Psoas muscle (tissue), 7 donors: ENCODE measurements at regions not wholly inside any gene's neighbourhood (a gene's known extent, or its start where the extent isn't known, plus 50 kb on each side); places are given as distances from the start of the nearest gene placed in this dataset.

ENCODE experiments used
- ATAC-seq, 4 donors: fragments of 200-7000 bp; cut with Tn5 transposase; one replicate each; pipeline ENCODE4 v1.9.1; 2020; ENCODE audit warnings: moderate library complexity in 3 of 4, mild to moderate bottlenecking in 2 of 4
- DNase-seq, 2 donors: peaks; one replicate each; pipeline ENCODE4 v3.0.0-alpha.2; 2020
- H3K27ac ChIP-seq: fragments of 200-600 bp; one replicate; pipeline ENCODE4 v1.8.0; 2022
- H3K27me3 ChIP-seq, 3 donors: fragments of 200-600 bp in 1 of 3; one replicate each; pipeline versions ENCODE4 v1.6.1 to v1.8.0; 2013 to 2022; ENCODE audit warnings: low read length in 2 of 3, mild to moderate bottlenecking in 2 of 3, moderate library complexity in 1 of 3; ENCODE audit not compliant: insufficient read depth in 3 of 3
- H3K36me3 ChIP-seq, 2 donors: fragments of 200-600 bp in 1 of 2; one replicate each; pipeline versions ENCODE4 v1.6.1 to v1.8.0; 2013 to 2022; ENCODE audit warnings: low read depth in 1 of 2, mild to moderate bottlenecking in 1 of 2, moderate library complexity in 1 of 2; ENCODE audit not compliant: insufficient read depth in 1 of 2
- H3K4me1 ChIP-seq: fragments of 200-600 bp; one replicate; pipeline ENCODE4 v1.8.0; 2022
- H3K4me3 ChIP-seq: fragments of 200-600 bp; one replicate; pipeline ENCODE4 v1.8.0; 2022; ENCODE audit warnings: mild to moderate bottlenecking
- H3K9me3 ChIP-seq: fragments of 200-600 bp; one replicate; pipeline ENCODE4 v1.8.0; 2022
- CTCF ChIP-seq: fragments of 200-600 bp; IDR thresholded peaks from one replicate; pipeline ENCODE4 v1.8.0; 2022; ENCODE audit warnings: antibody characterized with exemption
- WGBS, 3 donors: extraction: QIAGEN DNeasy Blood & Tissue Kit; methylation state at CpG; one replicate each; pipeline versions ENCODE4 v1.1.6 to v1.1.7; 2013; 5-methylcytosine and 5-hydroxymethylcytosine counted together
- intact Hi-C, 2 donors: fragments of 100-400 bp; cut with DNase I; formaldehyde crosslinking; loops; one replicate each; pipeline versions ENCODE4 v1.11.0 to v1.14.2; 2022
- donor health status: healthy with polysubstance abuse.
- donor health status: DM: no; HTN: no; CAD: no; lungs with moderate emphysema.
- donor health status: Bipolar disorder and iron deficiency.
- donor health status: healthy.
- donor health status: DM: yes; HTN: yes; CAD: no.
- donor health status: DM: no; HTN: no; CAD: no.
- donor health status: DM: yes; HTN: yes; CAD: no.

DNA sequence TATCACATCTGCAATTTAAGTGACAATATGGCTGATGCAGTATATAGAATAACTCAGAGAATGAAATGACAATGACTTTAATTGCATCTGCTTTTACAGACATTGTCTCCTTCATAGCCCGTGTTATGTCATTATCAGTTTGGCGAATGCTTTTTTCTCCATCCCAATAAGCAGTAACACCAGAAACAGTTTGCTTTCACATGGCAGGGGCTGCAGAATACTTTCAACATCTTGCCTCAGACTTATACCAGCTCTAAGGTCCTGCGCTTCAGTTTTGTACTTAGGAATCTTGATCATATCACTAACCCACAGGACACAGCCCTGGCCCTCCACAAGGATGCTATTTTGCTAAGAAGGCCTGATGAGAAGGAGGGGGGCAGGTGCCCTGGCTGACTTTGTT lies 49.9 kb upstream of the SPESP1 start:
- intact Hi-C loops = no loop called here
- TF ChIP-seq CTCF = no peak
- DNase-seq (no peak), ATAC-seq (no peak)
- H3K27me3 ChIP-seq = no peaks in the 10 kb centered on the region
- 90 to 95% (median 94%) methylated on average over 3 of the region's 3 CpGs for WGBS, 3 donors
- H3K36me3 ChIP-seq = no peaks in the 10 kb centered on the region
- no peak overlapping the region for H3K4me3 ChIP-seq
- H3K27ac ChIP-seq = no peak overlapping the region
- no peaks in the 10 kb centered on the region for H3K9me3 ChIP-seq
- H3K4me1 ChIP-seq = peaks cover 5% of the 10 kb centered on the region
